Ramos (cell line): ENCODE measurements at regions not wholly inside any gene's neighbourhood (a gene's known extent, or its start where the extent isn't known, plus 50 kb on each side); places are given as distances from the start of the nearest gene placed in this dataset.
"Not testable (repeated sequence)": the region's sequence is repeated elsewhere in the genome, so short reads cannot be mapped to it uniquely, and the experiment has no call there.

Experiments used
- in situ Hi-C: fragments of 300-500 bp; cut with MboI; formaldehyde crosslinking; loops from one replicate; pipeline ENCODE4 v1.14.3; 2022; ENCODE audit warnings: low sequenced_read_pairs; ENCODE audit not compliant: unreplicated experiment

- in situ Hi-C loops, result no loop called here
Measured at GRCh38 chrX:73965833-73966232, 113.3 kb upstream of the XIST start.

GRCh38 chrX:73964579-73964978 is 112.1 kb upstream of the XIST start:
- in situ Hi-C loops, result no loop called here

GRCh38 chrX:73963682-73964081 is 111.2 kb upstream of the XIST start:
- in situ Hi-C loops, result no loop called here

- in situ Hi-C loops, result no loop called here
Measured at GRCh38 chrX:73962948-73963347, 110.4 kb upstream of the XIST start.

GRCh38 chrX:73961867-73962266 is 109.4 kb upstream of the XIST start:
- in situ Hi-C loops, result not testable (repeated sequence)

- in situ Hi-C loops, result no loop called here
Measured at GRCh38 chrX:73944563-73944908, 92.0 kb upstream of the XIST start.

- in situ Hi-C loops, result no loop called here
Measured at GRCh38 chrX:73943693-73944562, 91.4 kb upstream of the XIST start.

GRCh38 chrX:73940893-73941470 is 88.5 kb upstream of the XIST start:
- in situ Hi-C loops, result no loop called here

- in situ Hi-C loops, result not testable (repeated sequence)
Measured at GRCh38 chrX:73937843-73938242, 85.3 kb upstream of the XIST start.

GRCh38 chrX:73932522-73932921 is 80.0 kb upstream of the XIST start:
- in situ Hi-C loops, result no loop called here

GRCh38 chrX:73930300-73930699 is 77.8 kb upstream of the XIST start:
- in situ Hi-C loops, result no loop called here

- in situ Hi-C loops, result no loop called here
Measured at GRCh38 chrX:73922856-73923455, 70.4 kb upstream of the XIST start.

GRCh38 chrX:73916931-73917667 is 64.6 kb upstream of the XIST start:
- in situ Hi-C loops, result no loop called here

- in situ Hi-C loops, result no loop called here
Measured at GRCh38 chrX:73916489-73916888, 64.0 kb upstream of the XIST start.

- in situ Hi-C loops, result not testable (repeated sequence)
Measured at GRCh38 chrX:73914792-73915191, 62.3 kb upstream of the XIST start.

GRCh38 chrX:73913580-73913979 is 61.1 kb upstream of the XIST start:
- in situ Hi-C loops, result no loop called here

GRCh38 chrX:73911946-73912345 is 59.4 kb upstream of the XIST start:
- in situ Hi-C loops, result not testable (repeated sequence)

- in situ Hi-C loops, result not testable (repeated sequence)
Measured at GRCh38 chrX:73905749-73906374, 53.3 kb upstream of the XIST start.

GRCh38 chrX:73903941-73904340 is 51.4 kb upstream of the XIST start:
- in situ Hi-C loops, result no loop called here
